GM19324 (cell line): ENCODE measurements at regions not wholly inside any gene's neighbourhood (a gene's known extent, or its start where the extent isn't known, plus 50 kb on each side); places are given as distances from the start of the nearest gene placed in this dataset.
"Not testable (repeated sequence)": the region's sequence is repeated elsewhere in the genome, so short reads cannot be mapped to it uniquely, and the experiment has no call there.

Experiments
- ATAC-seq: cut with Tn5 transposase; IDR thresholded peaks from one replicate; pipeline ENCODE4 v1.9.1; 2021; ENCODE audit warnings: mild to moderate bottlenecking, moderate library complexity; ENCODE audit not compliant: unreplicated experiment, low FRiP score

DNA sequence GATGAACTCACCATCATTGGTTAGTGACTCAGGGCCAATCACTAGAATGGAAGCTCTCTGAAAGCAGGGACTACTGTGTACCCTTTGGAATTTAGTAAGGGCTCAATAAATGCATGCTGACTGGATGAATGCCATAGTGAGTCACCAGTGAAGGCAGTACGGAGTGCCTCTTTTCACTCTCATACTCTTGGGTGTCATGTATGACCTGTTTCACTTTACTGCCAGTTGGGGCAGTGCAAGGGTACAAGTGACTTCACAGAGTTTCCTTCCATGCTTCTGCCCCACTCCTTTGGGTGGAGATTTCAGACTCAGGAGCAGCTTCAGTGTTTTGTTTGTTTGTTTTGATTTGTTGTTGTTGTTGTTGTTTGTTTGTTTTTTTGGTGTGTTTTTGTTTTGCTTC, 57.7 kb downstream of the SOX3 start:
- ATAC-seq: no peak

DNA sequence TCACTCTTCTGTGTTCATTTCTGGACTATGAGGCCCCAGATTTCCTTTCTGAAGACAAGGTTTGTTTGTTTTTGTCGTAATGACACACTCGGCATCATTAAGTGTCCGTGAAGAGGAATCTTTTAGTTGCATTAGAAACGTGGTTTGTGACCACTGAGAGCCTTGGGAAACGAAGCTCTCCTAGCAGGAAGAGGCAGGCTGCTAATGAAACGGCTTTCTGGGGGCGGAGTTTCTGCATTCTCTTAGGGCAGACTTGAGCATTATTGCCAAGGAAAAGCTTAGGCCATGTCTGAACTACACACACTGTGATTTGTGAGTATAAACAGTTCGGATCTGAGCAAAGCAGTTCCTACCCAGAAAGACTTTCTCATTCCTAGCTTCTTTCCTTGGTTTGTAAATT, 64.0 kb downstream of the SOX3 start:
- ATAC-seq: no peak

DNA sequence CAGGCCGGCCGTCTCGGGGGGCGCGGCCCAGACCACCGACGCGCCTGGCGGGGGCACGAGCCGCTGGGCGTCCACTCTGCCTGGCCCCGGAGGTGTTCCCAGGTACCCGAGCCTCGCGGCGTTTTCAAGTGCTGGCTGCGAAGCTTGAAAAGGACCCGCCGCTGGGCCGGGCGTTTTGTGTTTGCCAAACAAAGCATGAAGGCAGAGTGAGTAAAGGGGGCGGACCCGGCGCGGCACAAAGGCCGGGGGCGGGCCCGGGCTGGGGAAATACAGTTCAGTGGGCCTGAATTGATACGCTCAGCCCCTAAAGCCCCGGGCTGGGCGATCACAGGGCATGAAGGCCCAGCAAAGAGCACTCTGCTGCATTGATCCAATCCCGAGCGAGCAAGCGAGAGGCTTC, 65.4 kb downstream of the SOX3 start:
- ATAC-seq: no peak

DNA sequence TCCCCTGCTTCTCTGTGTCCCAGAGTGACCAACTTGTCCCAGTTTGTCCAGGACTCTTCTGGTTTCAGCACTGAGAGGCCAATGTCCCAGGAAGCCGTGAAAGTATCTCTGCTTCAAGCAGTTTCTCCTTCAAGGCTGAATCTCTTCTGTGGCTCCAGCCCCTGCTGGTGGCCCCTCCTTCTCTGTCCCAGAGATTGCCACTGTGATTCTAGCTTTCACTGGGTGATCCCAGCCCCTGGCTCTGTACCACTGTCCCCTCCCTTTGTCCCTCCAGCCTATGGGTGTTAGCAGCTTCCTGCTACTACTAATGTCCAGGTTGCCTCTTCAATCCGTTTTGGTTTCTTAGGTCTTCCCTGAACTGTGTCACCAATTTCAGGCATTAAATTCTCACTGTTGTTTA, 70.5 kb downstream of the SOX3 start:
- no peak for ATAC-seq

DNA sequence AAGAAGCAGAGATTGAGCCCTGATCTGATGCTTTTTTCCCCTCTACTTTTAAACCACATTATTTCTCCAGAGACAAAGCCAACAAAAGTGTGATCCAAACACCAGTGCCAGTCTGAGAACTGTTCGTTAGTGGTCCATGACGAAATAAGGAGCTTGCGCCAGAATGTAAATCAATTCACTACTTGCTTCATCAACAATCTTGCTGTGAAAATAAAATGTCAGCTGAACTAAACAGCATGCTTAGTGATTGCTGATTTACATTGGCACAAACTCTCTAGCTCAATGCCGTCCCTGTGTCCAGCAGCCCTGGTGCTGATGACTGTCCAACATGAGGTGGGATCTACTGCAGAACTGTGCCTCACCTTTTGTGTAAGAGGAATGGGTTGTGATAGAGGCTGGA, 71.3 kb downstream of the SOX3 start:
- no peak for ATAC-seq

DNA sequence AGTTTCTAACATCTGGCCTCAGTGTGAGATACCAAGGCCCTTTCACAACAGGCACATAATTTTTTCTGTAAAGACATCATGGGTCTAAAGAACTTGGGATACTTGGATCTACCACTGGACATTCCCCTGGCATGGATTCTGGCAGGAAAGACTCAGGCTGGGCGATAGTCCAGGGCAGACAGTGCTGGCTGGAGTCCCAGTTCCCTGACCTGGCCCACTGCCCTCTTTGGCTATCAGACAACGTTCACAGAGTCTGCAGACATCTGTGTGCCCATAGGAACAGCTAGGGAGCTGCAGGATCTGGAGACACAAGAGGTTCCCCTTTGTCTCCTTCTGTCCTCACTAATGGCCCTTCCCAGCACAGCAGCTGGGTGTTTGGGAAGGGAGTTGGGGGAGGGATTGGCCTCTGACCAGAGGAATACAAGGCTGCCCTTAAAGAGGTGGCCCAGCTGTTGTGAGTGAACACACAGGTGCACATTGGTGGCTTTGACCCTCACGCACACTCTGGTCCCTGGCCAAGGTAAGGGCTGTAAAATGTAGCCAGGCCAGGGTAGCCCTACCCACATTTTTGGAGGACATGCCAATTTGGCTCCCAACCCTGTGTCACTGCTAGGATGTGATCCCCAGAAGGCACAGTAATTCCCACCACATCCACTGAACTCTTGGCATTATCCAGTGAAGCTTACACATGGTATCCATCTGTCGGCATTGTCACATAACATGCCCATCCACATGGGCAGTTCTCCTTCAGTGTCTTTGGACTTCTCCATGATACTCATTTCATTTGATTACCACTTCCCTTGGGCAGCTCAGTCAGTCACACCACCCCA, 72.3 kb downstream of the SOX3 start:
- no peak for ATAC-seq

DNA sequence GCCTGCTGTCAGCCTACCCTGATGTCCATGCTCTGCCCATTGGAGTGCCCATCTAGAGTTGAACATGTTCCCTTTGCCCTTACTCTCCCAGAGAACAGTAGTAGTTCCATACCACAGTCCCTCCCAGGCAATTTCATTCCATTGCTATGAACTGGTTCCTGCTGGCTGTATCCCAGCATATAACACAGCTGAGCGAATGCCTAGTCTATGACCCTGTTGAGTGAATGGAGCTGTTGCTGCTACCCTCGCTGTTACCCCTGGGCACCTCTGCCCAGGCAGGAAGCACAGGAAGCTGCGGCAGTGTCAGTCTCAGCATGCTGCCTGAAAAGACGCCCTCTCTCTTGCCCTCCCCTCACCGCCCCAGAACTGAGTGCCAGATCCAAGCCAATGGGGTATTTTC, 73.3 kb downstream of the SOX3 start:
- no peak for ATAC-seq

DNA sequence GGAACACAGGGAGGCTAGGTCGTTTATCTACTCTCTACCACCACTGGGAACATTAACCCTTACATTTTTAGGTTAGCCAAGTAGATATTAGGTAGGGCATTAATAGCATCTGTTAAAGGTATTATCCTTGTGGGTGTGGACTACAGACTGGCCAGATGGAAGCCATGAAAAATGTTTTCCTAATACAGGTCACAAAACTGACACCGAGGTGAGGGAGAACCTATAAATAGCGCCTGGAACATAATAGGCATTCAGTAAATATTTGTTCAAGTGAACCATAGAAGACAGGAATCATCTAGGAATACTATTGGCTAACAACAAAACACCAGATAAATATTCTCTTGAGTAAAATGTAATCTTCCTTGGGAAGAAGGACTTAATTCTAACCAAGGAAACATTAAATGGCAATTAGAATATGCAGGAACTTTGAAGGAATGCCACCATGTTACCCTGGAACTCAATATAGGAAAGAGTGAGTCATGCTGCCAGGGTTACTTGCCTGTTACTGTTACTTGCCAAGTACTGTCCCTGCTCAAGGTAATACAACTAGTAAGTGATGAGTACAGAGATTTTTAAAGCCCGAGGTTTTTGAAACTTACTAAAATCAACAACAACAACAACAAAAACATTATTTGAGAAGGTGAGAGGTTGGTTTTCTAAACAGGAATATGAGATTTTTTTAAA, 79.0 kb downstream of the SOX3 start:
- no peak for ATAC-seq

DNA sequence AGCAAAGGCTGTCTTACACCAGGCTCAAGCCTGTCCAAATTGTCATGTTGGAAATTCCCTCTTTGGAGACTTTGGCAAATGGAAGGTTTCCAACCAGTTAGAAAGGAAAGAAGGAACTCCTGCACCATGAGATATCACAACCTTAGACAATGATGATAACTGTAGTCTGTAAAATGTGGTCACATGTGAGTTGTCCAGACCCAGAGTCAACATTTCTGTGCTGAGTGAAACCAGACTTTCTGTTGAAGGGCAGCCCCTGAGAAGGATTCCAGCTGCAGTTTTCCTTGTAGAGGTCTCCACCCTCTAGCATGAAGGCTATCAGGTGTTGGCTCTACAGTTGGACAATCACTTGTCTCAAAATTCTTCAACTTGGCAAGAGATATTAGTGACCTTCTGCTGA, 82.4 kb downstream of the SOX3 start:
- no peak for ATAC-seq

DNA sequence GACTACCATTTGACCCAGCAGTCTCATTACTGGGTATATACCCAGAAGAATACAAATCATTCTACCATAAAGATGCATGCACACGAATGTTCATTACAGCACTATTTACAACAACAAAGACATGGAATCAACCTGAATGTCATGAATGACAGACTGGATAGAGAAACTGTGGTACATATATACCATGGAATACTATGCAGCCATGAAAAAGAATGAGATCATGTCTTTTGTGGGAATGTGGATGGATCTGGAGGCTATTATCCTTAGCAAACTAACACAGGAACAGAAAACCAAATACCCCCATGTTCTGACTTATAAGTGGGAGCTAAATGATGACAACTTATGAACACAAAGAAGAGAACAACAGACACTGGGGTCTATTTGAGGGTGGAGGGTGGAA, 102.7 kb downstream of the SOX3 start:
- ATAC-seq: not testable (repeated sequence)

DNA sequence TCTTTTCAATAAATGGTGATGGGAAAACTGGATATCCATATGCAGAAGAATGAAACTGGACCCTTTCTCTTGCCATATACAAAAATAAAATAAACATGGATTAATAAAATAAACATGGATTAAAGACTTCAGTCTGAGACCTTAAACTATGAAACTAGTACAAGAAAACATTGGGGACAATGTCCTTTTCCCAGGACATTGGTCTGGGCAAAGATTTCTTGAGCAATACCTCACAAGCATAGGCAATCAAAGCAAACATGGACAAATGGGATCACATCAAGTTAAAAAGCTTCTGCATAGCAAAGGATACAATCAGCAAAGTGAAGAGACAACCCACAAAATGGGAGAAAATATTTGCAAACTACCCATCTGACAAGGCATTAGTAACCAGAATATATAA, 108.5 kb downstream of the SOX3 start:
- ATAC-seq: not testable (repeated sequence)

DNA sequence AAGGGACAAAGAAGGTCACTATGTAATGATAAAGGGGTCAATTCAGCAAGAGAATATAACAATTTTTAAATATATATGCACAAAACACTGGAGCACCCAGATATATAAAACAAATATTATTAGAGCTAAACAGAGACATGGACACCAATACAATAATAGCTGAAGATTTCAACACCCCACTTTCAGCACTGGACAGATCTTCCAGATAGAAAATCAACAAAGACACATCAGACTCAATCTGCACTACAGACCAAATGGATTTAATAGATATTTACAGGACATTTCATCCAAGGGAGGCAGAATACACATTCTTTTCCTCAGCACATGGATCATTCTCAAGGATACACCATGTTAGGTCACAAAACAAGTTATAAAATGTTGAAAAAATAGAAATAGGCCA, 111.4 kb downstream of the SOX3 start:
- no peak for ATAC-seq

DNA sequence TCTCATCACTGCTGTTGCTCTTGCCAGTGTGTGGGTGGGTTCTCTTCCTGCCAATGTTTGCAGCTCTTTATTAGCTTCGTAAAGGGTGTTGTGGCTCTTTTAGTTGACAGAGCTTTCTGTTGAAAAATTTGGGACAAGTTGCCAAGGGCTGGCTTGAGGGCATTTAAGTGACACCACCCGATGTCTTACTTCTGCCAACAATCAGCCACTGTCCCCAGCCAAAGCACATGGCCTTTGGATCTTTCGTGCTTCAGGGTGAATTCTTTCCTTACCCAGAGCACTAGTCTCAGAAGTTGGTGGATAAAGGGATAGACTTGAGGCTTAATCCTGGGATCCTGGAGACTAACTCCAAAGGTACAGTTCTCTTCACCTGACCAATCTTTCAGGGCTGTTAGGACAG, 113.6 kb downstream of the SOX3 start:
- ATAC-seq: no peak

DNA sequence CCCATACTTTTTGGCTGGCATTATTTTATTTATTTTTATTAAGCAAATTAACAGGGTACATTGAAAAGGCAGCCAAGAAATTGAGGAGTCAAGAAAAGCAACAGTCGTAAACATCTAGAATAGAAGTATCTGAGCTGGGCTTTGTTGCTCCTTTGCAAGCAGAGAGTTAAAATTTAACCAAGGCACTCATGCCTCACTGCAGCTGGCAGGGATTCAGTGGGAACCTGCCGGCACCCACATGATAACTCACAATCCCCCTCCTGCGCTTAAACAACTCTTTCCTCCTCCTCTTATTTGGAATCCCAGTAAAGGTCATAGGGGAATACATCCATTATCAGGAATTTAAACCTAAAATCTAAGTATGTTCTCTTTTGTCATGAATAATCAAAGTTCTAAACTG, 115.5 kb downstream of the SOX3 start:
- no peak for ATAC-seq

DNA sequence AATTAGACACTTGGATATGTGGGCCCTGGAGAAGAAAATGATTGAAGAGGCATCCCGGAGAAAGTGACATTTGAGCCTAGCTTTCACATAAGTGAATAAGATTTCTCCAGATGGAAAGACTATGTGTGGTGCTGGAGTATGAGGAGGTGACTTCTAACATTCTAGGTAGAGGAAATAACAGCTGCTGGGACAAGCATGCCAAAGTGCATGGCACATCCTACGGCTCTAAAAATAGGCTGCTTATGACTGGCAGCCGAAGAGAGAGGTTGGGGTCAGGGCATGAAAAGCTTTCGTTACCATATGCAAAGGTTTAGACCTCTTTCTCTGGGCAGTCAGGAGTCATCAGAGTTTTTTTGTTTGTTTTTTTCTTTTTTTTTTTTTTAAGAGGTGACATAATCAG, 142.0 kb downstream of the SOX3 start:
- ATAC-seq: no peak

DNA sequence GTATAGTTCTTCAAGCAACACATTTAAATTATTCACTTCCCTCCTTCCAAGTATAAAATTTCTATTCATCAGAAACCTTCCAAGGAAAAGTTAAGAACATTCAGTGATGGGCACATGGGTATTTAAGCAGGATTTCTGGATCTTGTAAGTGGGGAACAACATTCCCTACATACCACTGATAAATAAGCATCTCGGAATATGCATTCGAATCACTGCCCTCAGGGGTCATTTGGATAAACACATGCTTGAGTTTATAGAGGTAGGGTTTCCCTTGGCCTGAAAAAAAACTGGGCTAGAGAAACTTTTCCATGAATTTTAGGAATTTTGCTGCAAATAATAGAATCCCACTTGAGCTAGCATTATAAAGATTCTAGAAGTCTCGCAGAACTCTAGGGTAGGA, 143.9 kb downstream of the SOX3 start:
- no peak for ATAC-seq

DNA sequence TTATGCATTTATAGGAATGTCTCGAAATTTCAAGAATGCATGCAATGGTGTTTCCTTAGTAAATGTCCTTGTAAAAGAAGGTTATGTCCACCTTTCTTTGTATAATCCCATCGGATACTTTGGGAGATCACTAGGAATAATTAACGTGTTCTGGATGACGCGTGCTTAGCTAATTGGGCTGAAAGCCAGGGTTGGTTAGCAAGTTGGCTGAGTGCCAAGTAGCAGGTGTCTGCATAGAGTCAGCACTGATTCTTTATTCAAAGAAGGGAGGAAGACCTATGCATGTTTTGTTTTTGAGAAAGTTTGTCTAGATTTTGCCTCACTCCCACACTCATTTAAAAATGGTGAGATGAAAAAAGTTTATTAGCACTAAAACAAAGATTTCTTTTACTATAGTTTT, 144.6 kb downstream of the SOX3 start:
- ATAC-seq: no peak

DNA sequence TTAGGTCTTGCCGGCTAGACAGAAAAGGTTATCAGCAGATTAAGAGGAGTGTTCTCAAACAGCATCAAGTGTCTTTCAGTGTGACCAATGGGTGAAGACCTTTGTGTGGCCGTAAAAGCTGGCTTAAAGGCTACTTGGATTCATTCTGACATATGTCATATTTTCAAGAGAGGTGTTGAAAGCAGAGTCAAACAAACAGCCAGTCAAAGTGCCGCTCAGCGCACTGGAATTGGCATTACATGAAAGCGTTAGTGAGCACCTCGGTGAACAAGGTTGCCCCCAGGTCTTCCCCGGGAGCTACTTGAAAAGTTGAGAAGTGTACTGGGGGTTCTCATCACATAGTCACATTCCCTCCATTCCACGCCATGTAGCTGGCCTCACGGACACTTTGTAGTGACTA, 148.9 kb downstream of the SOX3 start:
- ATAC-seq: no peak

DNA sequence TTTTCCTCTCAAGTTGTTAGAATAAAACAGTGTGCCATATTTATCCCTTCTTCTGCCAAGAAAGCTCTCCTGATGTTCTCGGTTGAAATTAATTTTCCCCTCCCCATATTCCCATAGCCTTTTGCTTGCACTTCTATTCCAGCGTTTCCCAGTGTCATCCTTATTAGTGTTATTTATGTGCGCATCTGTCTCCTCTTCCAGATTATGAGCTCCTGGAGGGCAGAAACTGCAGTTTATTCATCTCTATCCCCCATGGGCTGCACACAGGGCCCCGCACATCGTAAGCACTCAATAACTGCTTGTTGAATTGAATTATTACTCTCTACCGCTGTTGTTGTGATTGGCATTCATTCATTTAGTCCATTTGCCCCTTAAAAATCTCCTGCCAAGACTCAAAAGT, 149.4 kb downstream of the SOX3 start:
- ATAC-seq: no peak

DNA sequence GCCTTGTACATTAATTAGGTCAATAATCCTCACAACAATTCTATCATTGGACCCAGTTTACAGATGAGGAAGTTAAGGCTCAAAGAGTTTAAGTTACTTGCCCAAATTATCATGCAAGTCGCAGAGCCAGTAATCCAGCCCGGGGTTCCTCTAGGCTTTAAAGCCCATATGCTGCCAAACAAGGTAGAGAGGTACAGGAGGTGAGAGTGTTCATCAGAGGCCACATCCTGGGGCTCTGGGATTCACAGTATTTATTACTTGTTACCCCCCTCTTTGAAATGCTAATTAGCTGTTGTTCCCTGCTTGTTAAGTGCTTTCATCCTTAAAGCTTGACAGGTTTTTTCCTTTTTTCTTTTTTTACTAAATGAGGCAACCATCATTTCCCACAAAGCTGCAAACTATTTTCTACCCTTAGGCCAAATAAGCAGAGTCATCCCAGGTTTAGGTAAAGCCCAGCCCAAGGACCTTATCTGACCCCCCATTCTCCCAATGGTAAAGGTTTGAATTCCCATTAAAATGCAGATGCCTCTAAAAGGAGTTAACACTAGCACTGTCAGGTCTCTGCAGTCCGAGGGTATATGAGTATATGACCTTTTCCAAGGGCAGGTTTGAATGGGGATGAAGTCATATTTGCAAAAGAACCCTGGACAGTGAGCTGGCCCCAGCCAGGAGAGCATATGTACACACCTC, 150.3 kb downstream of the SOX3 start:
- ATAC-seq: no peak

DNA sequence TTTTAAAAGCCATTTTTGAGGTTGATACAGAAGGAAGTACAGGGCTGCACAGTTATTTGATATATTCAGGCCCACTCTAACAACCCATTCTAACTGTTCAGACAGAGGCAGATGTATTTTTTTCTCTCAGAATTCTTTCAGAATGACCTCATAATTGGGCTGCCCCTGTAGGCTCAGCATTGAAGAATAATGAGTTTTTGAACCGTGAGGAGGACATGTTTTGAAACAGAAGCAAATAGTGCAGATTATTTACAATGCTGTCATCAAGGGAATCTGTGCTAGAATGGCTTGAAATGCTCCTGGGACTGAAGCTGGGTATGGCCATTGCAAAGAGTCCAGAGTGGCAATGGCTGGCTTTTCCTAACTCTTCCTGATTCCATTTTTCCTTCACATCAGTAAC, 158.1 kb downstream of the SOX3 start:
- ATAC-seq: no peak
